Esophagus (tissue), 2 donors: ENCODE measurements at regions not wholly inside any gene's neighbourhood (a gene's known extent, or its start where the extent isn't known, plus 50 kb on each side); places are given as distances from the start of the nearest gene placed in this dataset.

Experiments
- H3K27ac ChIP-seq, 2 donors: one replicate each; pipeline ENCODE4 v1.5.1; 2013; ENCODE audit warnings: low read depth in 2 of 2, mild to moderate bottlenecking in 2 of 2, inconsistent platforms in 1 of 2, low read length in 1 of 2, moderate library complexity in 1 of 2
- H3K27me3 ChIP-seq, 2 donors: one replicate each; pipeline ENCODE4 v1.6.1; 2013; ENCODE audit warnings: low read length in 2 of 2, control low read depth in 1 of 2, mild to moderate bottlenecking in 1 of 2; ENCODE audit not compliant: insufficient read depth in 2 of 2, control insufficient read depth in 1 of 2
- H3K36me3 ChIP-seq, 2 donors: one replicate each; pipeline ENCODE4 v1.6.1; 2013; ENCODE audit warnings: low read length in 1 of 2; ENCODE audit not compliant: control insufficient read depth in 2 of 2, insufficient read depth in 2 of 2
- H3K4me1 ChIP-seq, 2 donors: one replicate each; pipeline ENCODE4 v1.6.1; 2013; ENCODE audit warnings: low read length in 1 of 2; ENCODE audit not compliant: control insufficient read depth in 2 of 2, insufficient read depth in 2 of 2
- H3K4me3 ChIP-seq, 2 donors: one replicate each; pipeline ENCODE4 v1.5.1; 2013; ENCODE audit warnings: low read length in 2 of 2, mild to moderate bottlenecking in 2 of 2, low read depth in 1 of 2, moderate library complexity in 1 of 2
- H3K9me3 ChIP-seq, 2 donors: one replicate each; pipeline ENCODE4 v1.6.1; 2013; ENCODE audit warnings: mild to moderate bottlenecking in 2 of 2, low read depth in 1 of 2, low read length in 1 of 2, moderate library complexity in 1 of 2; ENCODE audit not compliant: control insufficient read depth in 2 of 2, insufficient read depth in 1 of 2
- WGBS, 2 donors: extraction: QIAGEN DNeasy Blood & Tissue Kit; methylation state at CpG; one replicate each; pipeline ENCODE4 v1.1.7; 2013; 5-methylcytosine and 5-hydroxymethylcytosine counted together
- donor health status: healthy with polysubstance abuse.
- donor health status: Bipolar disorder and iron deficiency.

DNA sequence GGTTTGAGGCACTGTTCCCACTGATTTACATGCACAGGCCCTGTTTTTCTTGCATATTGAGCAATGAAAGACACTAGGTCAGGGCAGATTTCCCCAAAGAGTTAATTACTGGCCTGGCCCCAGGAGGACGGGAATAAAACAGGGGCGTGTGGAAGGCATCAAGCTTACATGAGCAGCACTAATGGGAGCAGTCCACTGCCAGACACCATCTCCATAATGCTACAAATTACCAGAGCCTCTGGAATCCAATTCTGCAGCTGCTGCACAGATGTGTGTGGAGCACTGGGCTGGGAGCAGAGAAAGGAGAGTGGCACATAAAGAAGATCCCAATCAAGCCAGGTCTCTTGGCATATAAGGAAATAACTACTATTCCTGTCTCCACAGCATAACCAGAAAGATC is 96.9 kb downstream of the CCDC34 start:
- no peaks in the 10 kb centered on the region for H3K36me3 ChIP-seq
- no peak overlapping the region for H3K4me3 ChIP-seq
- H3K27ac ChIP-seq, result no peak overlapping the region
- 51 to 65% methylated on average over 2 of the region's 2 CpGs for WGBS, 2 donors
- H3K4me1 ChIP-seq, result no peaks in the 10 kb centered on the region
- H3K27me3 ChIP-seq, result no peaks in the 10 kb centered on the region
- no peaks in the 10 kb centered on the region for H3K9me3 ChIP-seq

DNA sequence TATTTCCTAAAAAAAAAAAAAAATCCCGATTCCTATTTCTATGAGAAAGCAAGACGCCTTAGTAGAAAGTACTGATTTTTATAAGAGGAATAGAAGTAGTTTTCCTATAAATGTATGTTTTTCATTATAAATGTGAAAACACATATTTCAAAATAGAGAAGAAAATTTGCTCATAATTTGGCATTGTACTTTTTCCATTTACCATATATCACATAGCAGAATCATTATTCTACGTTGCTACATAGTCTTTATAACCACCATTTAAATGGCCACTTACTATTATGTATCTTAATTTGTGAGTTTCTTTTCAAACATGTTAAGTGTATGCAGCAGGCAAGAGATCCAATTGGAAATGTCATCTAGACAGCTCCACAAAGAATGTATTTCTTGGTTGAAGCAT is 99.0 kb downstream of the CCDC34 start:
- no peaks in the 10 kb centered on the region for H3K4me1 ChIP-seq
- no peak overlapping the region for H3K4me3 ChIP-seq
- no peaks in the 10 kb centered on the region for H3K27me3 ChIP-seq
- H3K36me3 ChIP-seq, result no peaks in the 10 kb centered on the region
- no peak overlapping the region for H3K27ac ChIP-seq
- 92 to 97% methylated on average over 3 of the region's 3 CpGs for WGBS, 2 donors
- no peaks in the 10 kb centered on the region for H3K9me3 ChIP-seq

DNA sequence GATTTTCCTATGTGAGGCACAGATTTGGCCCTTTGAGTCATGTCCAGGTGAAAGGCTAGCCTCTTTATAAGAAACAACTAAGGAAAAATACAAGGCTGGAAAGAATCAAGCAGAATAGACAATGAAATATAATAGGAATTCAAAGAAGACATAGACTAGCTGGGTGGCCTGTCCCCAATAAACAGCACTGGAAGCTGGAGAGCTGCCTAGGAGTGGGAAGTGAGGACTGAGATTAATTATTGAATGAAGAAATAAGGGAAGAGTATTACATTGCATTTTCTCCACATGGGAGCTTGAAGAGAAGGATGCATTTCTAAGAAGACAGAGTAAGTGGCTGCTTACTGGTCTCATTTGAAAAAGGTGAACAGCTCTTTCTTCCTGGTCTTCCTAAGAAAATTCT is 100.0 kb downstream of the CCDC34 start:
- H3K27me3 ChIP-seq, result no peaks in the 10 kb centered on the region
- H3K27ac ChIP-seq, result no peak overlapping the region
- no peaks in the 10 kb centered on the region for H3K4me1 ChIP-seq
- no peaks in the 10 kb centered on the region for H3K9me3 ChIP-seq
- no peak overlapping the region for H3K4me3 ChIP-seq
- no peaks in the 10 kb centered on the region for H3K36me3 ChIP-seq

DNA sequence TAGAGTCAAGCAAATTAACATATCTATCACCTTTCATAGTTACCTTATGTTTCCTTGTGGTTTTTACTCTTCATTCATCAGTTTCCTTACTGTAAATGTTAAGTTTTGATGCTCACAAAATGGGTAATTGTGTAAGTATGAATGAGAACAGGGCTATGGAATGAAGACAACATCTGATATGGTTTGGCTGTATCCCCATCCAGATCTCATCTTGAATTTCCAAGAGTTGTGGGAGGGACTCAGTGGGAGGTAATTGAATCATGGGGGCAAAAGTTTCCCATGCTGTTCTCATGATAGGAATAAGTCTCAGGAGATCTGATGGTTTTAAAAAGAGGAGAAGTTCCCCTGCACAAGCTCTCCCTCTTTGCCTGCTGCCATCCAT is 107.6 kb downstream of the CCDC34 start:
- H3K4me3 ChIP-seq, result no peak overlapping the region
- H3K9me3 ChIP-seq, result no peaks in the 10 kb centered on the region
- H3K36me3 ChIP-seq, result no peaks in the 10 kb centered on the region
- no peaks in the 10 kb centered on the region for H3K4me1 ChIP-seq
- no peaks in the 10 kb centered on the region for H3K27me3 ChIP-seq
- no peak overlapping the region for H3K27ac ChIP-seq

- 19 to 20% methylated on average over 1 of the region's 1 CpG for WGBS, 2 donors
- Histone ChIP-seq H3K4me1 (no peaks in the 10 kb centered on the region), H3K4me3 (no peak overlapping the region), H3K36me3 (no peaks in the 10 kb centered on the region), H3K9me3 (no peaks in the 10 kb centered on the region), H3K27me3 (no peaks in the 10 kb centered on the region), H3K27ac (no peak overlapping the region)
Measured at GRCh38 chr11:27254744-27255446, 108.1 kb downstream of the CCDC34 start.

GRCh38 chr11:27253224-27253623 is 109.8 kb downstream of the CCDC34 start:
- H3K27me3 ChIP-seq, result no peaks in the 10 kb centered on the region
- no peaks in the 10 kb centered on the region for H3K4me1 ChIP-seq
- 91 to 93% methylated on average over 1 of the region's 1 CpG for WGBS, 2 donors
- no peaks in the 10 kb centered on the region for H3K36me3 ChIP-seq
- no peaks in the 10 kb centered on the region for H3K9me3 ChIP-seq
- H3K27ac ChIP-seq, result no peak overlapping the region
- no peak overlapping the region for H3K4me3 ChIP-seq

- Histone ChIP-seq H3K27me3 (no peaks in the 10 kb centered on the region), H3K9me3 (no peaks in the 10 kb centered on the region), H3K4me3 (no peak overlapping the region), H3K4me1 (no peaks in the 10 kb centered on the region), H3K27ac (no peak overlapping the region), H3K36me3 (no peaks in the 10 kb centered on the region)
- WGBS, 2 donors, result 80 to 87% methylated on average over 5 of the region's 5 CpGs
Measured at GRCh38 chr11:27250867-27251665, 111.9 kb downstream of the CCDC34 start.

GRCh38 chr11:27248576-27249509 is 114.2 kb downstream of the CCDC34 start:
- H3K27me3 ChIP-seq, result no peaks in the 10 kb centered on the region
- H3K4me3 ChIP-seq, result no peak overlapping the region
- no peak overlapping the region for H3K27ac ChIP-seq
- WGBS, 2 donors, result 76 to 80% methylated on average over 13 of the region's 13 CpGs
- H3K36me3 ChIP-seq, result no peaks in the 10 kb centered on the region
- no peaks in the 10 kb centered on the region for H3K4me1 ChIP-seq
- no peaks in the 10 kb centered on the region for H3K9me3 ChIP-seq

DNA sequence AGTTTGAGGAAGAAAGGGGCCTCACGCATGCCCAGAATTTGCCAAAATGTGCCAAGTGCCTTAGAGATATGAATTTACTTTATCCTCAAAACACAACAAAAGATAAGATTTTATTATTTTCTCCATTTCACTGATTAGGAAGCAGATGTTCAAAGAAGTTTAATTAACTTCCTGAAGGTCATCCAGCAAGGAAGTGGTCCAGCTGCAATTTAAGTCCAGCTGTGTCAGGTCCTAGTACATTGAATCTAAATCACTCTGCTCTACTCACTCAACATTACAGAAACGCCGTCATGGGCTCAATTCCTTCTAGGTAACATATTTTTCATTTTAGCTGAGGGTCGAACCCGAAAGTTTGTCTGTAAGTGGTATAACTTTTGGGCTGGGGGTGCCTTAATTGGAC is 115.4 kb downstream of the CCDC34 start:
- Histone ChIP-seq H3K4me1 (no peaks in the 10 kb centered on the region), H3K4me3 (no peak overlapping the region), H3K27ac (no peak overlapping the region), H3K27me3 (no peaks in the 10 kb centered on the region), H3K9me3 (no peaks in the 10 kb centered on the region), H3K36me3 (no peaks in the 10 kb centered on the region)
- 74 to 84% methylated on average over 5 of the region's 5 CpGs for WGBS, 2 donors
